GM18909 (cell line): ENCODE measurements at regions not wholly inside any gene's neighbourhood (a gene's known extent, or its start where the extent isn't known, plus 50 kb on each side); places are given as distances from the start of the nearest gene placed in this dataset.

Experiments
- ATAC-seq: cut with Tn5 transposase; IDR thresholded peaks from one replicate; pipeline ENCODE4 v1.9.1; 2021; ENCODE audit warnings: mild to moderate bottlenecking; ENCODE audit not compliant: unreplicated experiment, poor library complexity

- ATAC-seq = no peak
Measured at GRCh38 chr12:124183172-124183571, 111.7 kb upstream of the RFLNA start.

DNA sequence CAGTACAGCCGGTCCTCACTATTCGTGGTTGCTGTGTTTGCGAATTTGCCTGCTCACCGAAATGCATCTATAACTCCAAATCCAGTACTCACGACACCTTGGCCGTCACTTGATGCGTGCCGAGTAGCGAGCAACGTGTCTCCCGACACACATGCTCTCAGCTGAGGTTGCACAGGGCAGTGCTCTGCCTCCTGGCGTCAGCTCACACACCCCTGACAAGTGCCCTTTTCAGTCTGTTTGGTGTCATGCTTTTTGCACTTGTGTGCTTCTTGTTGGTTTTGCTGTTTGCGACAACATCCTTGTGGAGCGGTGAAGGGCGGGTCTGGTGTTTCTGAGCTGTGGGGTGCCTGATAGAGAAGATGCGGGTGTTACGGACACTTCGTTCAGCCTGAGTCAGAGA is 110.4 kb upstream of the RFLNA start:
- no peak for ATAC-seq

GRCh38 chr12:124185971-124186686 is 108.8 kb upstream of the RFLNA start:
- no peak for ATAC-seq

DNA sequence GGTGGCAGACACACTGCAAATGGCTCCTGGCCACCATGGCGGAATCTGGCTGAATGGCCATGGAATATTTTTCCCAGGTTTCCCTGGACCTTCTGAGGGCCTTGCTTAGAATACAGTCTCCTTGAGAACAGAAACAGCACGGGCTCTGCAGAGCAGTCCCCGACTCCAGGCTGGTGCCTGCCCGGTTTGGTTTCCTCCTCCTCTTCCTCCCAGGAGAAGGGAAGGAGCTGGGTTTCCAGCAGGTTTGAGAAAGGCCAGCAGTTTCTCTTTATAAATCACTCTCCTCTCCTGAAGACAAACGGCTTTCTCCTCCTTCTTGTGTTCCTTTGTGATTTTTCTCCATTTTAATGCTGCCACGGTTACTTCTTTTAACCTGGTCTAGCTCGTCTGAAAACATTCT is 106.8 kb upstream of the RFLNA start:
- ATAC-seq = no peak

DNA sequence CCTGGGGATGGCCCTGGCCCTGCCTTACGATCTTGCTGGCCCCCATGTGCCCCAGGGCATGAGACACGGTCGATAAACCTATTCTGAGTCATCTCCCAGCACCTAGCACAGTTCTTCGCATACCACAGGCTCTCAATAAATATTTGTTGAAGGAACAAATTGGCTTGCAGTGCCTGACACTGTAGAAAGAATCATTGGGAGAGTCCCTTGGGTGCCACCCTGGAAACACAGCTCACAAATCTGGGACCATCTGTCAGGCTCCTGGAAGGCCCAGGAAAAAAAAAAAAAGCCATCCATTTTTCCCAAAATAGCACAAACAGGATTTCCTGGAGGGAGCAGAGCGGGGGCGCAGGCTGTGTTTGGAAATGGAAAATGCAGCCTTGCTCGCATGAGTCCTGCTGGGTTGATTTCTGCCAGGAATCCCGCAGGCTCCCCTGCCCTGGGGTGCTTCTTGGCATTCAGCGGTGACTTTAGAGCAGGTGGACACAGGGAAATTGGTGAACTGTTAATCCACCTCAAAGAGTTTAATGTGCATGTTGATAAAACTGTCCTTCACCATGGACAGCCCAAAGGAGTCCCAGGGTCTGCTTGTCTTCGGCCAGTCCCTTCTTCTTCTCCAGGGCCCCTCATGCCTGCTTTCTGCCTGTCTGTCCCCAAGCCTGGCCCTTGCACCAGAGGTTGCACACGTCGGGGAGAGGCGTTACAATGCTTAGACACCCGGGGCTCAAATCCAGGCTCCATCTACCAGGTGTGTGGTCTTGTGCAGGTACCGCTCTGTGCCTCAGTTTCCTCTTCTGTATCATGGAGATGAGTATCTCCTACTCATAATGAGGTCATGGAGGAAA is 106.1 kb upstream of the RFLNA start:
- ATAC-seq = no peak

- no peak for ATAC-seq
Measured at GRCh38 chr12:124190312-124191023, 104.4 kb upstream of the RFLNA start.

- no peak for ATAC-seq
Measured at GRCh38 chr12:124191024-124191359, 103.9 kb upstream of the RFLNA start.

GRCh38 chr12:124191966-124192365 is 102.9 kb upstream of the RFLNA start:
- ATAC-seq = no peak

GRCh38 chr12:124194264-124194892 is 100.5 kb upstream of the RFLNA start:
- no peak for ATAC-seq

DNA sequence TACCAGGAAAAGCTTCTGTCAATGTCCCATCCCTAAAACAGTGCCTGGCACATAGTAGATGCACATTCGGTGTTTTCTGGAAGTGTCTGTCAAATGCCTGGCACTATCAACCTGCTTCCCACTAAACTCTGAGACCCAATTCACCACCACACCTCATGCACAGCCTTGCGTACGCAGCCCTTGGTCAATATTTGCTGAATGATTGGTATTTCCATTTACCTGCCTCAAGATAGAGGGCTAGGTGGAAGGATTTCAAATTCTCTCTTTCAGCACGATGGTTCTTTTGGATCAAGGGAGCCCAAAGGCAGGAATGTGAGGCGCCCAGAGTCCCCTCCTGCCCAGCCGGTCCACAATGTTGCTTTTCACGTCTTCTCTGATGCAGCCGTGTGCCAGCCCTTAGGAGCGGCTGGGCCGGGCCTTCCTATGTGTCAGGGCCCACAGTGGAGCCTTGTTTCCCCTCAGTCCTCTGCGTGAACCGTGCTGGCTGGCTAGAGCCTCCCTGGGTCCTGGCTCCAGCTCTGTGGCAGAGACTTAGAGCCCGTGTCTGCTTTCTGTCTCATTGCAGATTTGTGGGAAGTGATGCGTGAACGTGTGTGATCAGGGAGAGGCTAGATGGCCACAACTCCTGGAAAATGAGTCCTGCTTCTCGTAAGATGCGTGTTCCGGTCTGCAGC is 99.9 kb upstream of the RFLNA start:
- ATAC-seq = no peak

DNA sequence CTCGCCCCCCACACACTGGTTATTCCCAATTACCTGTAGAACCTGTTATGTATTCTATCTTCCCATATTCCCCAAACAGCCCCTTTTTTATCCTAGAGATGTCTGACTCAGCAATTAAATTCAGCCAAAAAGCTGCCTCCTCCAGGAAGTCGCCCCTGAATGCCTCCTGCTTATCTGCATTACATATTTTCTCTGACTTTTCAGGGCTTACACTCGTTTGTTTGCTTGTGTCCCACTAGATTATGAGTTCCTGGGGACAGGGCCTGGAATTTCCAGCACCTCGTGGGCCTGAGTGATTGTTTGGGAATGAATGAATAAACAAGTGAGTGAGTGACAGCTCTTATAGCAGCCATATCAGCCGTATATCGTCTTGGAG is 99.3 kb upstream of the RFLNA start:
- no peak for ATAC-seq

DNA sequence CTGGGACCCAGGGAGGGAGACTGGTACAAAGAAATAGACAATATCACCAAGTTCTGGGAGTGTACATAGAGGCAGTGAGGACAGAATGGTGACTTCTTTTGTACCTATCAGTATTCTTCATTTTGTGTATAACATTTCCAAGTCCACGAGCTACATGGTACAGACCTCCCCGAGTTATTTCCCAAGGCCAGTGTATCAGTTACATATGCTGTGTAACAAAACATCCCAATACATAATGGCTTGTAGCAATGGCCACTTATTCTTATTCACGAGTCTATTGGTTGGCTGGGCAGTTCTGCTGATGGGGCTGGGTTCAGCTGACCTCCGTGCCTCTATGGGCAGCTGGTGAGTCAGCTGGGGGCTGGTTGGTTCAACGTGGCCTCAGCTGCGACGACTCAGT is 98.7 kb upstream of the RFLNA start:
- no peak for ATAC-seq

GRCh38 chr12:124201248-124201647 is 93.6 kb upstream of the RFLNA start:
- no peak for ATAC-seq

GRCh38 chr12:124203176-124203575 is 91.7 kb upstream of the RFLNA start:
- no peak for ATAC-seq

- no peak for ATAC-seq
Measured at GRCh38 chr12:124205405-124205804, 89.5 kb upstream of the RFLNA start.

- ATAC-seq = no peak
Measured at GRCh38 chr12:124207049-124207448, 87.8 kb upstream of the RFLNA start.

DNA sequence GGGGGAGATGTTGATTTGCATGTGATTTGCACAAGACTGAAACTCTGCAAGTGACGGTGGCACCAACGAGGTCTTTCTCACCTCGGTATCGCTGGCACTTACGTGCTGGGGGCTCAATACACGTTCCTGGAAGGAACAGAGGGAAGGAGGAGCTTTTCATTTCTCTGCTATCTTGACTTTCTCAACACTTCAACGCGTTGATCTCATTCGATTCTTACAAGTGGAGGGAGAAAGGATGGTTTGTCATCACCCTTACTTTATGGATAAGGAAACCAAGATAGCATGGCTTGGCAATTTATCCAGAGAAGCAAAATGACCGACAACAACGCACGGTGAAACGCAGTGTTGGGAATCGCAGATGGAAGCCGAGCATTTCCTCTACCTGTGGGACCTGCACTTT is 87.3 kb upstream of the RFLNA start:
- ATAC-seq = no peak

GRCh38 chr12:124208489-124208888 is 86.4 kb upstream of the RFLNA start:
- no peak for ATAC-seq

DNA sequence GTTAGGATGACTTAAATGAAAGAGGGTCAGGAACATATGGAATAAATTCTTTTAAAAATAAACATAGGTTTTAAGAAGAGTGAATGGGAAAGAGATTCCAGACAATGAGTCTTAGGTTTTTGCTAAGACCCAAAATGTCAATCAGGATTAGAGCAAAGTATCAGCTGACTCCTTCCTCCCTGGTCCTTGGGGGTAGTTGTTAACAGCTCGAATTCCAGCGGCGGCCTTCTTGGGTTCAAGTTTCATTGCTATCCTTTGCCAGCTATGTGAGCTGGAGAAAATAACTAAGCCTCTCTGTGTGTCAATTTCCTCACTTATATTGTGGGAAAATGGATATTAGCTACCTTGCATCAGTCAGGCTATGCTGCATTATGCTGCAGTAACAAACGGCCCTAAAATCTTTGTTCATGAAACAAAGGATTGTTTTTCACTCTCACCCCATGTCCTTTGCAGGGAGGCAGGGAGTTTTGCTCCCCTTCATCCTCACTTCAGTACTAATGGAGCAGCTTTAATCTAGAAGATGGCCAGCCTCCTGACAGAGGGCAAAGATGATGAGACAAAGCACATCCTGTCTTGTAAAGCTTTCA is 83.8 kb upstream of the RFLNA start:
- ATAC-seq = no peak

DNA sequence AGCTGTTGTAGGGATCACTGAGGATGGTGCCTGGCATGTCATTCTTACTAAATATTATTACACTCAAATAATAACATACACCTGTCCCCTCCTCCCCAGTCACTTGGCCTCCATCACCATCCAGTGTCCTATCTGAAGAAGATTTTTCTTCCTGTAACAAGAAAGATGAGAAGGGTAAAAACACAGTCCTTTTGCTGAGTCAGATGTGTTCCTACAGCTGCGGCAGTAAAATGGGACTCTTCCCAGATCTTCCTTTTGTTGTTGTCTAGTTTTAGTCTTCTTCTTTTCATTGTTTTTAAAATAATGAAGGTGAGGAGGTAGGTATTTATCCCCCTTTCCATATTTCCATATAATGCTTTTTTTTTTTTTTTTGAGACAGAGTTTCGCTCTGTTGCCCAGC is 83.1 kb upstream of the RFLNA start:
- ATAC-seq = no peak
